Mesenchymal stem cell (in vitro differentiated cells and primary cell): ENCODE measurements at regions not wholly inside any gene's neighbourhood (a gene's known extent, or its start where the extent isn't known, plus 50 kb on each side); places are given as distances from the start of the nearest gene placed in this dataset.

Experiments used
- DNase-seq: peaks from one replicate; pipeline ENCODE4 v3.0.0-alpha.2; 2013
- H2AFZ ChIP-seq: one replicate; pipeline ENCODE4 v1.6.1; 2013; ENCODE audit warnings: low read depth, mild to moderate bottlenecking, control low read depth, inconsistent platforms, low read length, moderate library complexity
- H2AK5ac ChIP-seq: 2 replicates; pipeline ENCODE4 v1.6.1; 2013; ENCODE audit warnings: low read length, moderate library complexity, mild to moderate bottlenecking, inconsistent platforms; ENCODE audit not compliant: severe bottlenecking
- H2BK120ac ChIP-seq: one replicate; pipeline ENCODE4 v1.6.1; 2013; ENCODE audit warnings: low read depth, mild to moderate bottlenecking, inconsistent platforms, low read length, moderate library complexity
- H2BK12ac ChIP-seq, 2 experiments: one replicate each; pipeline ENCODE4 v1.6.1; 2013; ENCODE audit warnings: inconsistent platforms in 2 of 2, low read length in 2 of 2, mild to moderate bottlenecking in 2 of 2, moderate library complexity in 2 of 2, control low read depth in 1 of 2
- H2BK15ac ChIP-seq: one replicate; pipeline ENCODE4 v1.6.1; 2013; ENCODE audit warnings: mild to moderate bottlenecking, low read depth, inconsistent platforms; ENCODE audit not compliant: poor library complexity, severe bottlenecking
- H2BK5ac ChIP-seq: 2 replicates; pipeline ENCODE4 v1.6.1; 2013; ENCODE audit warnings: low read depth, mild to moderate bottlenecking, low read length, control low read depth, inconsistent platforms; ENCODE audit not compliant: poor library complexity, severe bottlenecking
- H3K14ac ChIP-seq, 2 experiments: one replicate each; pipeline ENCODE4 v1.6.1; 2013; ENCODE audit warnings: inconsistent platforms in 2 of 2, low read length in 2 of 2, control low read depth in 1 of 2, mild to moderate bottlenecking in 1 of 2, moderate library complexity in 1 of 2
- H3K18ac ChIP-seq, 2 experiments: one replicate each; pipeline ENCODE4 v1.6.1; 2013; ENCODE audit warnings: inconsistent platforms in 2 of 2, low read length in 2 of 2, control low read depth in 1 of 2, low read depth in 1 of 2, mild to moderate bottlenecking in 1 of 2
- H3K23ac ChIP-seq, 2 experiments: one replicate each; pipeline ENCODE4 v1.6.1; 2013; ENCODE audit warnings: inconsistent platforms in 2 of 2, low read length in 2 of 2, mild to moderate bottlenecking in 2 of 2, moderate library complexity in 2 of 2, control low read depth in 1 of 2
- H3K27ac ChIP-seq: 2 replicates; pipeline ENCODE4 v1.5.1; 2013; ENCODE audit warnings: mild to moderate bottlenecking, moderate library complexity, low read length, control low read depth, inconsistent platforms; ENCODE audit not compliant: poor library complexity, severe bottlenecking
- H3K27me3 ChIP-seq, 2 experiments: 2 replicates each; pipeline versions ENCODE4 v1.6.1 to v1.7.0; 2013; ENCODE audit warnings: low read length in 2 of 2, mild to moderate bottlenecking in 2 of 2, moderate library complexity in 2 of 2, control low read depth in 1 of 2, inconsistent platforms in 1 of 2; ENCODE audit not compliant: control insufficient read depth in 1 of 2, insufficient read depth in 1 of 2
- H3K36me3 ChIP-seq, 2 experiments: 2 replicates each; pipeline versions ENCODE4 v1.6.1 to v1.7.0; 2013; ENCODE audit warnings: low read length in 2 of 2, control low read depth in 1 of 2, inconsistent platforms in 1 of 2, low read depth in 1 of 2, mild to moderate bottlenecking in 1 of 2; ENCODE audit not compliant: insufficient read depth in 2 of 2, control insufficient read depth in 1 of 2
- H3K4ac ChIP-seq, 2 experiments: one replicate each; pipeline ENCODE4 v1.6.1; 2013; ENCODE audit warnings: inconsistent platforms in 2 of 2, low read length in 2 of 2, mild to moderate bottlenecking in 2 of 2, moderate library complexity in 2 of 2, control low read depth in 1 of 2, low read depth in 1 of 2
- H3K4me1 ChIP-seq: 2 replicates; pipeline ENCODE4 v1.6.1; 2013; ENCODE audit warnings: low read depth, low read length, control low read depth; ENCODE audit not compliant: control insufficient read depth, insufficient read depth
- H3K4me2 ChIP-seq: 2 replicates; pipeline ENCODE4 v1.6.1; 2013; ENCODE audit warnings: low read length, mild to moderate bottlenecking, inconsistent platforms; ENCODE audit not compliant: poor library complexity, severe bottlenecking
- H3K4me3 ChIP-seq, 2 experiments: 2 replicates each; pipeline versions ENCODE4 v1.5.1 to v1.7.0; 2013; ENCODE audit warnings: low read length in 2 of 2, mild to moderate bottlenecking in 2 of 2, control low read depth in 1 of 2, low read depth in 1 of 2; ENCODE audit not compliant: insufficient read depth in 1 of 2
- H3K79me1 ChIP-seq: replicated peaks from 2 replicates; pipeline ENCODE4 v1.6.1; 2013; ENCODE audit warnings: mild to moderate bottlenecking, control low read depth, low read length, inconsistent platforms; ENCODE audit not compliant: poor library complexity, severe bottlenecking
- H3K9ac ChIP-seq: 2 replicates; pipeline ENCODE4 v1.7.0; 2013; ENCODE audit warnings: mild to moderate bottlenecking, low read length, moderate library complexity
- H3K9me3 ChIP-seq: 2 replicates; pipeline ENCODE4 v1.7.0; 2013; ENCODE audit warnings: mild to moderate bottlenecking, low read length; ENCODE audit not compliant: control insufficient read depth
- H4K8ac ChIP-seq: one replicate; pipeline ENCODE4 v1.6.1; 2013; ENCODE audit warnings: inconsistent platforms, mild to moderate bottlenecking, low read length, moderate library complexity
- H4K91ac ChIP-seq: one replicate; pipeline ENCODE4 v1.6.1; 2013; ENCODE audit warnings: mild to moderate bottlenecking, low read length, inconsistent platforms
- WGBS: methylation state at CpG from one replicate; pipeline ENCODE4 v1.1.7; 2013; ENCODE audit warnings: mixed read lengths; 5-methylcytosine and 5-hydroxymethylcytosine counted together

- Histone ChIP-seq H3K9me3 (peaks cover 9% of the 10 kb centered on the region), H3K18ac (no peak overlapping the region), H2BK5ac (no peak overlapping the region), H2AFZ (no peak overlapping the region), H2BK120ac (no peak overlapping the region), H3K27ac (no peak overlapping the region), H3K4me2 (no peak overlapping the region), H3K4me1 (no peaks in the 10 kb centered on the region), H3K23ac (no peak overlapping the region), H3K4me3 (no peak overlapping the region), H3K9ac (no peak overlapping the region), H3K27me3 (no peaks in the 10 kb centered on the region), H3K79me1 (no peaks in the 10 kb centered on the region), H4K8ac (no peak overlapping the region), H2AK5ac (no peak overlapping the region), H3K36me3 (no peaks in the 10 kb centered on the region), H3K14ac (no peak overlapping the region), H4K91ac (no peak overlapping the region), H2BK12ac (no peak overlapping the region), H3K4ac (no peak overlapping the region), H2BK15ac (no peak overlapping the region)
- DNase-seq = no peak
- WGBS = 77% methylated on average over 2 of the region's 2 CpGs
Measured at GRCh38 chr3:43914269-43914668, 223.5 kb downstream of the ABHD5 start.

DNA sequence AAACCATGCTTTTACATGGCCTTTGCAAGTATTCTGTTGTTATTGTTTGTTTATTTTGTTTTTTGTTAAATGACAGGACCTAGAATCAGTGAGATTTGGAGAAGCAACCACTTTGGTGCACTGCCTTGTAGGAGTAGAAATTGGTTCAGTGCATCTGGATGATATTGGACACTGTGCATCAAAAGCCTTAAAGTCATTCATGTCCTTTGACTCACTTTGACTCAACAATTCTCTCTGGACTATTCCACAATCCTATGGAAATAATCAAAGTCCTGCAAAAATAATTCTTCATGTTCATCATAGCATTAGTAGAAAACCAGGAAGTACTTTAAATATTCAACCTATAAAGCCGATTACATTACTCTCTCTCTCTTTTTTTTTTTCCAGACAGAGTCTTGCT, 224.8 kb downstream of the ABHD5 start:
- no peak overlapping the region for H4K8ac ChIP-seq

DNA sequence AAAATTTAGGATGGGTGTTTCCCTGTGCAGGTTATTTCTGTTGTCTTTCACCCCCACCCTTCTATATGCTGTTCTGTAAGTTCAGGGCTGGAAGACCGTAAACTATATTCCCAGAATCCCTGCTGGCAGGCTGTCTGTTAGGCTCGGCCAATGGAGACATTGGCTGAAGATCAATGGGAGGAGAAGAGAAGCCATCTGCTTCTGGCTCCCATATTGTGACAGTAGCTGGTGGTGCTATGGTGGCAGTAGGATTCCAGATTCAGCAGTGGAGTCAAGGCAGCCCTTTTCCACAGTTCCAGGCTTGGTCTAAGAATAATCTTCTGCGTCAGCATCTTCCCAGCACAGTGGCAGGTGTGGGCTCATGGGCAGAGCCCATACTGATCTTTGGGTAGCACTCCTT, 226.6 kb downstream of the ABHD5 start:
- H4K8ac ChIP-seq = no peak overlapping the region
- H4K91ac ChIP-seq = no peak overlapping the region
- no peak overlapping the region for H3K4me3 ChIP-seq
- H3K79me1 ChIP-seq = no peaks in the 10 kb centered on the region
- H3K27ac ChIP-seq = no peak overlapping the region
- H3K23ac ChIP-seq = no peak overlapping the region
- no peak overlapping the region for H3K4me2 ChIP-seq
- H3K9me3 ChIP-seq = peaks cover 9% of the 10 kb centered on the region
- no peak overlapping the region for H2BK120ac ChIP-seq
- H3K4ac ChIP-seq = no peak overlapping the region
- DNase-seq = no peak
- H3K9ac ChIP-seq = no peak overlapping the region
- H3K18ac ChIP-seq = no peak overlapping the region
- H2BK15ac ChIP-seq = no peak overlapping the region
- H2BK5ac ChIP-seq = no peak overlapping the region
- H3K14ac ChIP-seq = no peak overlapping the region
- H2BK12ac ChIP-seq = no peak overlapping the region
- H2AFZ ChIP-seq = no peak overlapping the region
- peaks cover 0 to 2% of the 10 kb centered on the region in 2 experiments for H3K27me3 ChIP-seq
- H3K4me1 ChIP-seq = peaks cover 1% of the 10 kb centered on the region
- no peak overlapping the region for H2AK5ac ChIP-seq
- no peaks in the 10 kb centered on the region for H3K36me3 ChIP-seq
- 86% methylated on average over 3 of the region's 3 CpGs for WGBS

More for the DNA sequence above, 224.8 kb downstream of the ABHD5 start:
- peak overlapping the region; percentile 56 for H3K9ac ChIP-seq
- H3K14ac ChIP-seq = no peak overlapping the region
- 97% methylated on average over 1 of the region's 1 CpG for WGBS
- no peak overlapping the region for H2BK15ac ChIP-seq
- no peaks in the 10 kb centered on the region for H3K27me3 ChIP-seq
- no peak overlapping the region for H3K27ac ChIP-seq
- no peaks in the 10 kb centered on the region for H3K79me1 ChIP-seq
- H3K4me3 ChIP-seq = no peak overlapping the region
- H3K18ac ChIP-seq = no peak overlapping the region
- H3K4me2 ChIP-seq = no peak overlapping the region
- H3K9me3 ChIP-seq = peaks cover 9% of the 10 kb centered on the region
- no peak for DNase-seq
- no peak overlapping the region for H2BK120ac ChIP-seq
- H2AK5ac ChIP-seq = no peak overlapping the region
- no peak overlapping the region for H3K4ac ChIP-seq
- H2BK12ac ChIP-seq = no peak overlapping the region
- H4K91ac ChIP-seq = no peak overlapping the region
- H2AFZ ChIP-seq = no peak overlapping the region
- no peaks in the 10 kb centered on the region for H3K4me1 ChIP-seq
- no peaks in the 10 kb centered on the region for H3K36me3 ChIP-seq
- no peak overlapping the region for H3K23ac ChIP-seq
- H2BK5ac ChIP-seq = no peak overlapping the region

DNA sequence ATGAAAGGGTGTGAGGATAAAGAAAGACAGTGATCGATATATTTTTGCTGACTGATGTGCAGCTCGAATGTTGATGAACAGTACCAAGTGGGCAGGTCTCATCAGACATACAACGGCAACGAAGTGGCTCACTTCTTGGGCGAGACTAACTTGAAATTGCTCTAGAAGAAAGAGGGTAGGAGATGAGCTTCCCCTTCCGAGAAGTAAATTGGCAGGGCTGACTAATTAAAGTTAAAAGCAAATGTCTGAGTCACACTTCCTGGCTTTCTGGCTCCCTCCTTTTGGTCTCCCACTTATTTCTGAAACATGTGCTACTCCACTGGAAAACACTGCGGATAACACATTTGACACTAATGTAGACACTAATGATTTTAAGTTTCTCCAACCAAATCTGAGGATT, 228.3 kb downstream of the ABHD5 start:
- no peak overlapping the region for H3K14ac ChIP-seq
- H3K27ac ChIP-seq = no peak overlapping the region
- no peaks in the 10 kb centered on the region for H3K36me3 ChIP-seq
- H4K8ac ChIP-seq = no peak overlapping the region
- H2AFZ ChIP-seq = no peak overlapping the region
- H3K4me2 ChIP-seq = no peak overlapping the region
- peaks cover 9% of the 10 kb centered on the region for H3K9me3 ChIP-seq
- no peak overlapping the region for H3K4ac ChIP-seq
- H3K27me3 ChIP-seq = peaks cover 0 to 18% of the 10 kb centered on the region in 2 experiments
- no peak overlapping the region for H4K91ac ChIP-seq
- no peaks in the 10 kb centered on the region for H3K79me1 ChIP-seq
- H3K4me3 ChIP-seq = no peak overlapping the region
- H3K18ac ChIP-seq = no peak overlapping the region
- H2AK5ac ChIP-seq = no peak overlapping the region
- no peak overlapping the region for H3K9ac ChIP-seq
- peaks cover 6% of the 10 kb centered on the region for H3K4me1 ChIP-seq
- no peak overlapping the region for H2BK5ac ChIP-seq
- 47% methylated on average over 7 of the region's 7 CpGs for WGBS
- H3K23ac ChIP-seq = no peak overlapping the region
- H2BK12ac ChIP-seq = no peak overlapping the region
- no peak overlapping the region for H2BK15ac ChIP-seq
- DNase-seq = peak; percentile 4
- H2BK120ac ChIP-seq = no peak overlapping the region
